ENCODE measurements at regions not wholly inside any gene's neighbourhood (a gene's known extent, or its start where the extent isn't known, plus 50 kb on each side); places are given as distances from the start of the nearest gene placed in this dataset.
A peak's percentile ranks its signal among the peaks of the same experiment; 100 is the strongest.

DNA sequence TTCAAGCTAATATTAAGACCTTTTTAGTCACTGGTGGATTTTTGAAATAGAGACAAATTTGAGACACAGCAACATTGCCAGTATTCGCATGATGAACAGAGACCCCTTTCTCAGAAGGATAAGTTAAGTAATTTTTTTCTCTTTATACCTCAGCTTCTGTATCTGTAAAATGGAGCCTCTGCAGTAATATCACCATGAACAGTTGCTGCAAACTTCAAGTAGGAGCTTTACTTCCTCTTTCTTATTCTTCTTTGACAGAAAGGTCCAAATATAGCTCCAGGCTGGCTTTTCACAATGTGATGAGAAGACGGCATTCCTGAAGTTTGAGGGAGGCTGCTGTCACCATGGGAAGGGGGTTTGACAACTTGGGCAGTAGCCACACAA is 158.7 kb downstream of the TDRD15 start (continued):
- TF ChIP-seq ESRRA (CRISPR knock-in tag; IDR thresholded peaks at IDR 0.05; ENCODE audit: borderline replicate concordance) (no peak), OVOL2 (CRISPR knock-in tag; IDR thresholded peaks at IDR 0.05; ENCODE audit: borderline replicate concordance) (no peak)
- TF ChIP-seq, protein P1, sequence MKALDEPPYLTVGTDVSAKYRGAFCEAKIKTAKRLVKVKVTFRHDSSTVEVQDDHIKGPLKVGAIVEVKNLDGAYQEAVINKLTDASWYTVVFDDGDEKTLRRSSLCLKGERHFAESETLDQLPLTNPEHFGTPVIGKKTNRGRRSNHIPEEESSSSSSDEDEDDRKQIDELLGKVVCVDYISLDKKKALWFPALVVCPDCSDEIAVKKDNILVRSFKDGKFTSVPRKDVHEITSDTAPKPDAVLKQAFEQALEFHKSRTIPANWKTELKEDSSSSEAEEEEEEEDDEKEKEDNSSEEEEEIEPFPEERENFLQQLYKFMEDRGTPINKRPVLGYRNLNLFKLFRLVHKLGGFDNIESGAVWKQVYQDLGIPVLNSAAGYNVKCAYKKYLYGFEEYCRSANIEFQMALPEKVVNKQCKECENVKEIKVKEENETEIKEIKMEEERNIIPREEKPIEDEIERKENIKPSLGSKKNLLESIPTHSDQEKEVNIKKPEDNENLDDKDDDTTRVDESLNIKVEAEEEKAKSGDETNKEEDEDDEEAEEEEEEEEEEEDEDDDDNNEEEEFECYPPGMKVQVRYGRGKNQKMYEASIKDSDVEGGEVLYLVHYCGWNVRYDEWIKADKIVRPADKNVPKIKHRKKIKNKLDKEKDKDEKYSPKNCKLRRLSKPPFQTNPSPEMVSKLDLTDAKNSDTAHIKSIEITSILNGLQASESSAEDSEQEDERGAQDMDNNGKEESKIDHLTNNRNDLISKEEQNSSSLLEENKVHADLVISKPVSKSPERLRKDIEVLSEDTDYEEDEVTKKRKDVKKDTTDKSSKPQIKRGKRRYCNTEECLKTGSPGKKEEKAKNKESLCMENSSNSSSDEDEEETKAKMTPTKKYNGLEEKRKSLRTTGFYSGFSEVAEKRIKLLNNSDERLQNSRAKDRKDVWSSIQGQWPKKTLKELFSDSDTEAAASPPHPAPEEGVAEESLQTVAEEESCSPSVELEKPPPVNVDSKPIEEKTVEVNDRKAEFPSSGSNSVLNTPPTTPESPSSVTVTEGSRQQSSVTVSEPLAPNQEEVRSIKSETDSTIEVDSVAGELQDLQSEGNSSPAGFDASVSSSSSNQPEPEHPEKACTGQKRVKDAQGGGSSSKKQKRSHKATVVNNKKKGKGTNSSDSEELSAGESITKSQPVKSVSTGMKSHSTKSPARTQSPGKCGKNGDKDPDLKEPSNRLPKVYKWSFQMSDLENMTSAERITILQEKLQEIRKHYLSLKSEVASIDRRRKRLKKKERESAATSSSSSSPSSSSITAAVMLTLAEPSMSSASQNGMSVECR (CRISPR knock-in tag; IDR thresholded peaks at IDR 0.05; ENCODE audit: borderline replicate concordance), result no peak
- TF ChIP-seq, protein P2, sequence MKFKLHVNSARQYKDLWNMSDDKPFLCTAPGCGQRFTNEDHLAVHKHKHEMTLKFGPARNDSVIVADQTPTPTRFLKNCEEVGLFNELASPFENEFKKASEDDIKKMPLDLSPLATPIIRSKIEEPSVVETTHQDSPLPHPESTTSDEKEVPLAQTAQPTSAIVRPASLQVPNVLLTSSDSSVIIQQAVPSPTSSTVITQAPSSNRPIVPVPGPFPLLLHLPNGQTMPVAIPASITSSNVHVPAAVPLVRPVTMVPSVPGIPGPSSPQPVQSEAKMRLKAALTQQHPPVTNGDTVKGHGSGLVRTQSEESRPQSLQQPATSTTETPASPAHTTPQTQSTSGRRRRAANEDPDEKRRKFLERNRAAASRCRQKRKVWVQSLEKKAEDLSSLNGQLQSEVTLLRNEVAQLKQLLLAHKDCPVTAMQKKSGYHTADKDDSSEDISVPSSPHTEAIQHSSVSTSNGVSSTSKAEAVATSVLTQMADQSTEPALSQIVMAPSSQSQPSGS (CRISPR knock-in tag; IDR thresholded peaks at IDR 0.05; ENCODE audit: borderline replicate concordance, low read depth), result no peak

DNA sequence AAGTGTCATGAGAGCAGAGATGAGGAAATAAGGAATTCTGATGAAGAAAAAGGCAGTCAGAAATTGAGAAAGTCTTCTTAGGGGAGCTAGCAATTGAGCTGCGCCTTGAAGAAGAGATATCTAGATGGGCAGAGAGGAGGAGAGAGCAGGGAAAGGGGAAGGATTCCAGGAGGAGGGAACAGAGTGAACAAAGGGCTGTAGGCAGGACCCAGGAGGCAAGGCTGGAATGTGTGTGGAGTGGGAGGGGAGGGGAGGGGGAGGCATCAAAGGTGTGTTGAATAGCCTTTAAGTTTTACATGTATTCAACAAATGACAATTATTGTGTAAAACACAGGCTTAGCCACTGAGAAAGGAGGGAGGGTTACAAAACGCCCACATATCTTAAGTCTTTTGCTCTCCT is 164.5 kb downstream of the TDRD15 start:
- TF ChIP-seq TEAD4 (CRISPR knock-in tag; IDR thresholded peaks at IDR 0.05) (no peak), NR1H2 (CRISPR knock-in tag; IDR thresholded peaks at IDR 0.05) (no peak), ZNF423 (CRISPR knock-in tag; IDR thresholded peaks at IDR 0.05) (no peak), NFE2L1 (CRISPR knock-in tag; IDR thresholded peaks at IDR 0.05) (no peak)
- TF ChIP-seq, protein P3, sequence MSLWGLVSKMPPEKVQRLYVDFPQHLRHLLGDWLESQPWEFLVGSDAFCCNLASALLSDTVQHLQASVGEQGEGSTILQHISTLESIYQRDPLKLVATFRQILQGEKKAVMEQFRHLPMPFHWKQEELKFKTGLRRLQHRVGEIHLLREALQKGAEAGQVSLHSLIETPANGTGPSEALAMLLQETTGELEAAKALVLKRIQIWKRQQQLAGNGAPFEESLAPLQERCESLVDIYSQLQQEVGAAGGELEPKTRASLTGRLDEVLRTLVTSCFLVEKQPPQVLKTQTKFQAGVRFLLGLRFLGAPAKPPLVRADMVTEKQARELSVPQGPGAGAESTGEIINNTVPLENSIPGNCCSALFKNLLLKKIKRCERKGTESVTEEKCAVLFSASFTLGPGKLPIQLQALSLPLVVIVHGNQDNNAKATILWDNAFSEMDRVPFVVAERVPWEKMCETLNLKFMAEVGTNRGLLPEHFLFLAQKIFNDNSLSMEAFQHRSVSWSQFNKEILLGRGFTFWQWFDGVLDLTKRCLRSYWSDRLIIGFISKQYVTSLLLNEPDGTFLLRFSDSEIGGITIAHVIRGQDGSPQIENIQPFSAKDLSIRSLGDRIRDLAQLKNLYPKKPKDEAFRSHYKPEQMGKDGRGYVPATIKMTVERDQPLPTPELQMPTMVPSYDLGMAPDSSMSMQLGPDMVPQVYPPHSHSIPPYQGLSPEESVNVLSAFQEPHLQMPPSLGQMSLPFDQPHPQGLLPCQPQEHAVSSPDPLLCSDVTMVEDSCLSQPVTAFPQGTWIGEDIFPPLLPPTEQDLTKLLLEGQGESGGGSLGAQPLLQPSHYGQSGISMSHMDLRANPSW (CRISPR knock-in tag; conservative IDR thresholded peaks at IDR 0.05; ENCODE audit: low read depth), result no peak
- CTCF ChIA-PET, result interaction anchor here (0.7 kb wide), 1 partner anchor 556 kb away, joined by 3 read pairs; no protein-coding TSS in a partner anchor
- peaks cover 23% of the 10 kb centered on the region for H3K4me1 Mint-ChIP-seq
- no peak overlapping the region for H3K4me3 Mint-ChIP-seq
- POLR2A ChIA-PET, result no interaction called here
- peak overlapping the region; percentile 6; the same call in 1 of the 2 replicates for H3K27ac Mint-ChIP-seq
- no peaks in the 10 kb centered on the region for H3K36me3 Mint-ChIP-seq
- ATAC-seq, result peak; percentile 83
- DNase-seq (ENCODE audit: low spot score), result no peak
- no peaks in the 10 kb centered on the region for H3K9me3 Mint-ChIP-seq
- no peaks in the 10 kb centered on the region for H3K27me3 Mint-ChIP-seq (ENCODE audit: low read depth)

DNA sequence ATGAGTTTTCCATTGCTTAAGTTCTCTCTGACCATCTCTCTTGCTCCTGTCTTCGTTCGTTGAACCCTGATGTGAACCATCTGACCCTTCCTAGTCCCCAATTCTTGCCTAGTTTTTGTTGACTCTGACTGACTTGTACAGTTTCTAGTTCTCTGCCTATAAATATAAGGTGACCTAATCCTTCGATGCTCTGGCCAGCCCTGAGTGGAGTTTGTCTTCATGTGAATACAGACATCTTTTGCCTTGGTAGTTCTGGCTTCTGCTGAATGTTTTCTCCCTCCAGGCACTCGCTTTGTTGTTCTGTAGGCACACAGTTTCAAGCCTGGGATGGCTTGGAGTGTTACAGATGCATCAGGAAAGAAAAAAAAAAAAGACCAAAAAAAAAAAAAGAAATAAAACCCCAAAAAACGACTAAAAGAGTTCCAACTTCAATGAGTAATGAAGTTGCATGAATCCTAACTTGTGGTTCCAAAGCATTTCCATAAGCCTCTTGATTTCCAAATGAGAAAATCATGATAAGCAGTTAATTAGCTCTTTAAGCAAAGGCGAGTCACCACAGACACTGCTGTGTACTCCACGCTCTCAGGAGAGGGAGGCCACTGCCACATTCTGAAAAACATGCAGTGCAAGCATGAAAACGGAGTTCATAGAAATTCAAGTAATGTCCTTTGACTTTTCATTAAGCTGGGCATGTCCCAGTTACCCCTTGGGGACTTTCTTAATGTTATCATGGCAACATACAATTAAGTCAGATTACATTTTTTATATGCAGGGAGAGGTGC is 165.2 kb downstream of the TDRD15 start:
- H3K27ac Mint-ChIP-seq, result no peak overlapping the region
- no peaks in the 10 kb centered on the region for H3K9me3 Mint-ChIP-seq
- CTCF ChIA-PET, result no interaction called here
- POLR2A ChIA-PET, result no interaction called here
- H3K4me3 Mint-ChIP-seq, result no peak overlapping the region
- no peak for DNase-seq (ENCODE audit: low spot score)
- H3K4me1 Mint-ChIP-seq, result peaks cover 23% of the 10 kb centered on the region
- TF ChIP-seq ZNF396 (CRISPR knock-in tag; IDR thresholded peaks at IDR 0.05; ENCODE audit: borderline replicate concordance), result no peak
- no peak for TF ChIP-seq CBFB (CRISPR knock-in tag; IDR thresholded peaks at IDR 0.05; ENCODE audit: low read depth)
- no peak for TF ChIP-seq ZNF263 (CRISPR knock-in tag; IDR thresholded peaks at IDR 0.05; ENCODE audit: low read depth)
- TF ChIP-seq, protein P4, sequence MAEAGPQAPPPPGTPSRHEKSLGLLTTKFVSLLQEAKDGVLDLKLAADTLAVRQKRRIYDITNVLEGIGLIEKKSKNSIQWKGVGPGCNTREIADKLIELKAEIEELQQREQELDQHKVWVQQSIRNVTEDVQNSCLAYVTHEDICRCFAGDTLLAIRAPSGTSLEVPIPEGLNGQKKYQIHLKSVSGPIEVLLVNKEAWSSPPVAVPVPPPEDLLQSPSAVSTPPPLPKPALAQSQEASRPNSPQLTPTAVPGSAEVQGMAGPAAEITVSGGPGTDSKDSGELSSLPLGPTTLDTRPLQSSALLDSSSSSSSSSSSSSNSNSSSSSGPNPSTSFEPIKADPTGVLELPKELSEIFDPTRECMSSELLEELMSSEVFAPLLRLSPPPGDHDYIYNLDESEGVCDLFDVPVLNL (CRISPR knock-in tag; IDR thresholded peaks at IDR 0.05; ENCODE audit: borderline replicate concordance, low read depth), result no peak
- no peak for ATAC-seq
- H3K27me3 Mint-ChIP-seq (ENCODE audit: low read depth), result no peaks in the 10 kb centered on the region
- H3K36me3 Mint-ChIP-seq, result no peaks in the 10 kb centered on the region

All from WTC11 (cell line).